GM12801 (cell line): ENCODE measurements at regions not wholly inside any gene's neighbourhood (a gene's known extent, or its start where the extent isn't known, plus 50 kb on each side); places are given as distances from the start of the nearest gene placed in this dataset.

Experiments used
- TF ChIP-seq, protein P1 (sequence below): IDR thresholded peaks from one replicate; pipeline ENCODE4 v1.5.1; 2011; ENCODE audit warnings: control low read depth; ENCODE audit not compliant: insufficient read length; ENCODE audit errors: extremely low read depth

DNA sequence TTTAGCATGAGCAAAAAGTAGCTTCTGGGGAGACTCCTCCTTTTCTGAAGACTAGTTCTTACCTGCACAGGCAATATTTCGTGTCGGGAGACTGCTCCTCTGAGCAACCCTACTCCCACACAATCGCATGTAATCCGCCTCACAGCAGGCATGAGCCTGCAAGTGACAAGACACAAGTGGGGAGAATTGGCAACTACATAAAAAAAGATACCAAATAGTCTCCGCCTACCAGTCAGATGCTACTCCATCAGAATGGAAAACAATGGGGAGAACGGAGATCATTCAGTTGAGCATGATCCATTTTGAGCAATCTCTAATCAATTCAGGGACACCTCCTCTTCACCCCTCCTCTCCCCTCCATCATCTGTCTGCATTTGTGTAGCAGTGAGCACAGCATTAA lies 321.0 kb downstream of the COG6 start:
- TF ChIP-seq, protein P1, sequence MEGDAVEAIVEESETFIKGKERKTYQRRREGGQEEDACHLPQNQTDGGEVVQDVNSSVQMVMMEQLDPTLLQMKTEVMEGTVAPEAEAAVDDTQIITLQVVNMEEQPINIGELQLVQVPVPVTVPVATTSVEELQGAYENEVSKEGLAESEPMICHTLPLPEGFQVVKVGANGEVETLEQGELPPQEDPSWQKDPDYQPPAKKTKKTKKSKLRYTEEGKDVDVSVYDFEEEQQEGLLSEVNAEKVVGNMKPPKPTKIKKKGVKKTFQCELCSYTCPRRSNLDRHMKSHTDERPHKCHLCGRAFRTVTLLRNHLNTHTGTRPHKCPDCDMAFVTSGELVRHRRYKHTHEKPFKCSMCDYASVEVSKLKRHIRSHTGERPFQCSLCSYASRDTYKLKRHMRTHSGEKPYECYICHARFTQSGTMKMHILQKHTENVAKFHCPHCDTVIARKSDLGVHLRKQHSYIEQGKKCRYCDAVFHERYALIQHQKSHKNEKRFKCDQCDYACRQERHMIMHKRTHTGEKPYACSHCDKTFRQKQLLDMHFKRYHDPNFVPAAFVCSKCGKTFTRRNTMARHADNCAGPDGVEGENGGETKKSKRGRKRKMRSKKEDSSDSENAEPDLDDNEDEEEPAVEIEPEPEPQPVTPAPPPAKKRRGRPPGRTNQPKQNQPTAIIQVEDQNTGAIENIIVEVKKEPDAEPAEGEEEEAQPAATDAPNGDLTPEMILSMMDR: no peak

GRCh38 chr13:39981056-39981455 lies 325.6 kb downstream of the COG6 start:
- TF ChIP-seq, protein P1: no peak

- TF ChIP-seq, protein P1: no peak
These were observed 327.3 kb downstream of the COG6 start for GRCh38 chr13:39982745-39983144.

GRCh38 chr13:39985071-39985470 lies 329.6 kb downstream of the COG6 start:
- TF ChIP-seq, protein P1: no peak

GRCh38 chr13:39988351-39988750 lies 332.9 kb downstream of the COG6 start:
- TF ChIP-seq, protein P1: no peak

GRCh38 chr13:39998166-39998565 lies 342.7 kb downstream of the COG6 start:
- TF ChIP-seq, protein P1: no peak

- TF ChIP-seq, protein P1: no peak
These were observed 346.6 kb downstream of the COG6 start for GRCh38 chr13:40002016-40002415.

DNA sequence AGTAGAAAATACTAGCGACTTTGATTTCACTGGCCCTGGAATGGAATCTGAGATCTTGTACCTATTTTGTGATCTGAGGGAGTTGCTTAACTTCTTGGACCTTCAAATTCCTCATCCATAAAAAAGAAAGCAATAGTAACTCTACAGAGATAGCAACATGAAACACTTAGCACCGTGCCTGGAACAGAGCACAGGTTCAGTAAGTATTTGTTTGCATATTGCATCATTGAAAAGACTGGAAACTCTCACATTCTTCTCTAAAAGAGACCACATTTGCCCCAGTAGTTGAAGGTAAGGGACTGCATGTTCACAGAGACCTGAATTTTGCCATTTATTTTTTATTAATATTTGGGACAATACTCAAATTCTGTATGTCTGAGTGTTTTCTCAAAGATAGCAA lies 358.1 kb downstream of the COG6 start:
- TF ChIP-seq, protein P1: no peak
